NCI-H187 treated with DMSO at 0.1 percent for 48 hours (cell line): ENCODE measurements at regions not wholly inside any gene's neighbourhood (a gene's known extent, or its start where the extent isn't known, plus 50 kb on each side); places are given as distances from the start of the nearest gene placed in this dataset.
"Not testable (repeated sequence)": the region's sequence is repeated elsewhere in the genome, so short reads cannot be mapped to it uniquely, and the experiment has no call there.

Experiments used
- DNase-seq: peaks from one replicate; lab custom pipeline; 2025; lab: John Stamatoyannopoulos, UW

DNA sequence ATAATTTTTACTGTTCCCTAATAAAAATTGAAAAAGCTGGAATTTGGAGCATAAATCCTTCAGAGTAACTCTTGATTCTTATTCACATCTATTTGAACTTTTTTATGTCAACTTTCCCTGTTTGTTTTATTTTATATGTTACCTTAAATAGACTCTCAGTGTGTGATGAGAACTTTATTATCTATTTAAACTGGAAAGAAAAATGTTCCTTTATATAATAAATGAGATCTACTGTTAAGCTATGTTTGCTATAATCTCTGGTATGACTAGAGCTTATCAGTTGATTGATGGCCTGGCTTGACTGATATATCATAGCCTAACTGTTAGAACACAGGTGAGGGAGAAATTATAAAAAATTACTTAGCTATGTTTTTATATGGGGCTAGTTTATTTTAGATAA lies 330.6 kb upstream of the EPHA6 start:
- no peak for DNase-seq

DNA sequence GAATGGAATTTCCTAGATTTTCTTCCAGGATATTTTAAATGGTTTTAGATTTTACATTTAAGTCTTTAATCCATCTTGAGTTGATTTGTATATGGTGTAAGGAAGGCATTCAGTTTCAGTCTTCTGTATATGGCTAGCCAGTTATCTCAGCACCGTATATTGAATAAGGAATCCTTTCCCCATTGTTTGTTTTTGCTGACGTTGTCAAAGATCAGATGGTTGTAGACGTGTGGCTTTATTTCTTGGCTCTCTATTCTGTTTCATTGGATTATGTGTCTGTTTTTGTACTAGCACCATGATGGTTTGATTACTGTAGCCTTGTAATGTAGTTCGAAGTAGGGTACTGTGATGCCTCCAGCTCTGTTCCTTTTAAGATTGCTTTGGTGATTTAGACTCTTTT lies 325.7 kb upstream of the EPHA6 start:
- DNase-seq, result no peak

DNA sequence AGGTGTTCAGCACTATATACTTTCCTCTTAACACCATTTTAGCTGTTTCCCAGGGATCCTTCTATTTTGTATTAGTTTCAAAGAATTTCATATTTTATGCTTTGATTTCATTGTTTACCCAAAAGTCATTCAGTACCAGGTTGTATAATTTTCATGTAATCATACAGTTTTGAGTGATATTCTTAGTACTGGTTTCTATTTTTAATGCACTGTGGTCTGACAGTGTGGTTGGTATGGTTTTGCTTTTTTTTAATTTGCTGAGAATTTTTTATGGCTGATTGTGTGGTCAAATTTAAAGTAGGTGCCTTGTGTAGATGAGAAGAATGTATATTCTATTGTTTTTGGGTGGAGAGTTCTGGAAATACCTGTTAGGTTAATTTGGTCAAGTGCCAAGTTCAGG lies 323.4 kb upstream of the EPHA6 start:
- DNase-seq, result no peak

DNA sequence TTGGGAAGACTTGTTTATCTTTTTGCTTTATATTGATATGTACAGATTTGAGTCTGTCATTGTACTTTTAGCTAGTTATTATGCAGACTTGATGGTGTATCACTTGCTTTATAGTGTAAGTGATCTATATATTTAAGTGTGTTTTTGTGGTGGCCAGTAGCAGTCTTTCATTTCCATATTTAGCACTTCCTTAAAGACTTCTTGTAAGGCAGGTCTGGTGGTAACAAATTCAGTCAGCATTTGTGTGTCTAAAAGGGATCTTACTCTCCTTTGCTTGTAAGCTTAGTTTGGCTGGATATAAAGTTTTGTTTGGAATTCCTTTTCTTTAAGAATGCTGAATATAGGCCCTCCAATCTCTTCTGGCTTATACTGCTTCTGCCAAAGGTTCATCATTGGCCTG lies 322.5 kb upstream of the EPHA6 start:
- no peak for DNase-seq

DNA sequence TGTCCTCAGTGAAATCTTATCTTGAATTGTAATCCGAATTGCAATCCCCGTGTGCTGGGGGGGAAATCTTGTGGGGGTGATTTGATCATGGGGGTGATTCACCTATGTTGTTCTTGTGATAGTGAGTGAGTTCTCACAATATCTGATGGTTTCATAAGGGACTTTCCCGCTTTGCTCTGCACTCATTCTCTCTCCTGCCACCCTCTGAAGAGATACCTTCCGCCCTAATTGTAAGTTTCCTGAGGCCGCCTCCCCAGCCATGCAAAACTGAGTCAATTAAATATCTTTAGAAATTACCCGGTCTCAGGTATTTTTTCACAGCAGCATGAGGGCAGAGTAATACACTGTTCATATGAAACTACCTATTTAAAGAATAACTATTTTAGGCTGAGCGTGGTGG lies 304.1 kb upstream of the EPHA6 start:
- DNase-seq, result no peak

DNA sequence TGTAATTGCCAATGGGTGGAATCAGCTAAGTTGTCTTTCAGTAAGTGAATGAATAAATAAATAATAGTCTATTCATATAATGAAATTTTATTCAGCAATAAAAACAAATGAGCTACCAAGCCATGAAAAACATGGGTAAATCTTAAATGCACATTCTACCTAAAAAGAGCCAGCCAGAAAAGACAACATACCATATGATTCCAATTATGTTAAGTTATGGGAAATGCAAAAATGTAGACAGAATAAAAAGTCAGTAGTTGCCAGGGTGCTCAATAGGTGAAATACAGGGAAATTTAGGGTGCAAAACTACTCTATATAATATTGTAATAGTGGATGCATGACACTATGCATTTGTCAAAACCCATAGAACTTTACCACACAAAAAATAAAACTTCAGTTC lies 277.2 kb upstream of the EPHA6 start:
- DNase-seq, result no peak

DNA sequence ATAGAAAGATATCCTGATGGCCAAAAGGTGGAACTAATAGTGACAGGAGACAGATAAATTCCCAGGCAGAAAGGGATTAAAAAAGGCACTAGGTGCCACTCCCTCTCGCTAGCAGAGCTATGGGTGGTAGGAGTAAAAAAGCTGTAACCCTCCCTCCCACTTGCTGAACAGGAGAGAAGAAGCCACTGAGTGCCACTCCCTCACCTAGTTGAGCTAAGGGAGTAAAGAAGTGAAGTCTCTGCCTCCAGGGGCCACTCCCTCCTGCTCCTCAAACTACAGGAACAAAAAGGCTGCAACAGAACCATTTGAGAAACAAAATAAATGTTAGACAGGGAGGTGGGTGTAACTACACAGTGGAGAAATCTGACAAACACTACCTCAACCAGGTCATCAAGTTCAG lies 276.2 kb upstream of the EPHA6 start:
- DNase-seq, result no peak

DNA sequence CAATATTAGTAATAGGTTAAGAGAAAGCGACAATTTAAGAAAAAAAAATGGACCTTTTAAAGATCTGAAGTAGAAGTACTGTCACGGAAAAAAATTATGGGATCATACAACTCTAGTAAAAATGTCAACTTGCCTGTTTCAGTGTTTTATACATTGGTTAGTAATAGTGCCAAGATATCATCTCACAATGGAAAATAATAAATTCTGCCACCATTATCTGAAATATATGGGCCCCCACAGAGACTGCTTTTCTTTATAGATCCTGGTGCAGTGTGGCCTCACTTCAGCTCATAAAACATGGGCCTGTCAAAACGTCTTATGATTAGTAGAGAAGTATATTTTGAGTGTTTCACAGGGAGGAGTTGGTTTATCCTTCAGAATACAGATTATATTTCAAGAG lies 266.3 kb upstream of the EPHA6 start:
- no peak for DNase-seq

DNA sequence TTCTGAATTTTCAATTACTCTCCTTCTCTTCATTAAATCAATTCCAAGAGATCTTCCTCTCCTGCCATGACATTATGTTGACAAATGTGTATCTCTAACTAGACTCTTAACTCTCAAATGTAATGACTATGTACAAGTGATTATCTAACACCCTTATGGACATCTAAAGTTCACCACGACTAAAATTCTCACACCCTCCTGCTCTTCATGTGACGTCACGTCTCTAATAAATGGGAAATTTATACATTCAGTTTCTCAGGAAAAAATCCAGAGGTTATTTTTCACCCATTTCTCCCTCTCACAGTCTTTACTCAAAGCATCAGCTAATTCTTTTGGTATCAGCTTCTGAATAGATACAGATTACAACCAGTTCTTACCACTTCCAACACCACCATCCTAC lies 237.5 kb upstream of the EPHA6 start:
- DNase-seq, result no peak

DNA sequence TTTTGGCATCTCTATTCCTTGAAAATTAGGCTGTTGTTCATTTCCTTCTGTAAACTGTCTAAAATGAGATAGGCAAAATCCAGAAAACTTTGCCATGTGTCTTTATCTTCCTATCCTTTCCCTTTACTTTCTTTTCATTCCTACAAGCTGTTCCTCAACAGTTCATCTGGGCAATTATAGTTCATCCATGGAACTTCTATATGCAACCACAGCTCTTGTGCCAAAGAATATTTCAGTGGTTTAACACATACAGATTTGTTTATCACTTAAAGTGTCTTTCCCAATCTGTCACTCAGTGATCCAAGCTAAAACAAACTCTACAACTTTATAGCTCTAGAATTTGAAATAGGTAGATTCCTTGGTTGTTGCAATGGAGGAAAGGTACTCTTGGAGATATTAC lies 230.3 kb upstream of the EPHA6 start:
- no peak for DNase-seq

DNA sequence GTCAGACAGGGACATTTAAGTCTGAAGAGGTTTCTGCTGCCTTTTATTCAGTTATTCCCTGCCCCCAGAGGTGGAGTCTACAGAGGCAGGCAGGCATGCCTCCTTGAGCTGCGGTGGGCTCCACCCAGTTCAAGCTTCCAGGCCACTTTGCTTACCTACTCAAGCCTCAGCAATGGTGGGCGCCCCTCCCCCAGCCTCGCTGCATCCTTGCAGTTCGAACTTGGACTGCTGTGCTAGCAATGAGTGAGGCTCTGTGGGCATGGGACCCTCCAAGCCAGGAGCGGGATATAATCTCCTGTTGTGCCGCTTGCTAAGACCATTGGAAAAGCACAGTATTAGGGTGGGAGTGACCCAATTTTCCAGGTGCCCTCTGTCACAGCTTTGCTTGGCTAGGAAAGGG lies 207.5 kb upstream of the EPHA6 start:
- not testable (repeated sequence) for DNase-seq

DNA sequence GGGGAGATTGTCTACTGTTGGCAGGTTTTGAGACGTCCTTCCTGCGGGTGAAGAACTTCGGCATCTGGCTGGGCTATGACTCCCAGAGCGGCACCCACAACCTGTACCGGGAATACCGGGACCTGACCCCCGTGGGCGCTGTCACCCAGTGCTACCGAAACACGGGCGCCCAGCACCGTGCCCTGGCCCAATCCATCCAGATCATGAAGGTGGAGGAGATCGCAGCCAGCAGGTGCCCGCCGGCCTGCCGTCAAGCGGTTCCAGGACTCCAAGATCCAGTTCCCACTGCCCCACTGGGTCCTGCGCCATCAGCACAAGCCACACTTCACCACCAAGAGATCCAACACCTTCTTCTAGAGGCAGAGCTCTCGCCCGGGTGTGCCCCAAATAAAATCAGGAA lies 194.9 kb upstream of the EPHA6 start:
- no peak for DNase-seq

DNA sequence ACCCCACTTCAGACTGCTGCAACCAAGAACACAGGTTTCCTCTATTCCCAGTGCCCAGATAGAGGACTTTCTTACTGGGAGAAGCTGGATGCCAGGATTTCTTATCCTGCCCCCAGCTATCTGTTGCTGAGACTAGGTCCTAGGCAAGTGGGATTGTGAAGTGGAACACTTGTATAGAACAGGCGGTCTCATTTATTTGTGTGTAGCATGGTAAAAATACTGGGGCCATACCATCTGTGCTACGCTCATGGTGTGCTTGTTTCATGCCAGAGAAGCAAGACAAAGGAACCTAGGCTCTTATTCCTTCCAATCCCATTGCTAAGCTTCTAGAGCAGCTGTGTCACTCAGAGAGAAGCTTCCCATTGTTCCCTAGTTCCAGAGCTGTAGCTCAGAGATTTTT lies 191.5 kb upstream of the EPHA6 start:
- no peak for DNase-seq

DNA sequence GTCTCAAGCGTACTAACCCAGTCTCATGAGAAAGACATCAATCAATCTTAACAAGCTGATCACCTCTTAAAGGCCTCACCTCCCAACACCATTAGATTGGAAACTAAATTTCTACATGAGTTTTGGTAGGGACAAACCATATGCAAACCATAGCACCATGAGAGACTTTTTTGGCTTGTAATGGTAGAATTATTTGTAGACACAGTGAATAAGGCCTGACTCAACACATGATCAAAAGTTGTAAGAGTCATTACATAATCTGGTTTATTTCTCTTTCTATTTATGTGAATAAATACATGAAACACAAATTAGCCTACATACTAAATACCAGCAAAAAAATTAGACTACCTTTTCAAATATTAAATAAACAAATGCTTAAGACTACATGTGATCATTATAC lies 183.3 kb upstream of the EPHA6 start:
- DNase-seq, result no peak

DNA sequence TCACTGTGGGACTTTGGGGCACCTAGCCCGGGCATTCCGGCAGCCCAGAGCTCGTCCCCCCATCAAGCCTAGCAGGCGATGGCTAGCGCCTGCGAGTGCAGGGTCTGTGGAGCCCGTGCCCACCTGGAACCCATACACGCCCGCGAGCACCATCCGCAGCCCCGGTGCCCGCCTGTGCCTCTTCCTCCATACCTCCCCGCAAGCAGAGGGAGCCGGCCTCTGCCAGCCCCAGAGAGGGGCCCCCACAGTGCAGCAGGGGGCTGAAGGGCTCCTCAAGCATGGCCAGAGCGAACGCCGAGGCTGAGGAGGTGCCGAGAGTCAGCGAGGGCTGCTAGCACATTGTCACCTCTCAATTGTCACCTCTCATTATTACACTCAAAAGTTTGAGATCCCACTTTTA lies 167.8 kb upstream of the EPHA6 start:
- no peak for DNase-seq

DNA sequence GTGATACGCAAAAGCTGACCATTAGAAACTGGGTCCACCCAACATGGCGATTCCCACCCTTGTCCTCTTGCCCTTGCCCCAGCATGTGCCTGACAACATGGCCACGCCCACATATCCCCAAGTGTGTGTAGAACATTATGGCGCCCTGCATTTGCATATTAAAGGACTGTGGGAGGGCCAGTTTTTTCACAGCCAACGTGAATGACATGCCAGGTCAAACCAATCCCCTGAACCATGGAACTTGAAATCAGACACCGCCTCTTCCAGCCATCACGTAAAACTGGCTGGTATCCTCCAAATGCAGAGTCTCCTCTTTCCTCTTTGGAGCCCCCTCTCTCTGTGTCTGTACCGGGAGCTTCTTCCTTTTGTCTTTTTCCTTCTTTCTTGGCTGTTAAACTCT lies 156.7 kb upstream of the EPHA6 start:
- DNase-seq, result no peak

DNA sequence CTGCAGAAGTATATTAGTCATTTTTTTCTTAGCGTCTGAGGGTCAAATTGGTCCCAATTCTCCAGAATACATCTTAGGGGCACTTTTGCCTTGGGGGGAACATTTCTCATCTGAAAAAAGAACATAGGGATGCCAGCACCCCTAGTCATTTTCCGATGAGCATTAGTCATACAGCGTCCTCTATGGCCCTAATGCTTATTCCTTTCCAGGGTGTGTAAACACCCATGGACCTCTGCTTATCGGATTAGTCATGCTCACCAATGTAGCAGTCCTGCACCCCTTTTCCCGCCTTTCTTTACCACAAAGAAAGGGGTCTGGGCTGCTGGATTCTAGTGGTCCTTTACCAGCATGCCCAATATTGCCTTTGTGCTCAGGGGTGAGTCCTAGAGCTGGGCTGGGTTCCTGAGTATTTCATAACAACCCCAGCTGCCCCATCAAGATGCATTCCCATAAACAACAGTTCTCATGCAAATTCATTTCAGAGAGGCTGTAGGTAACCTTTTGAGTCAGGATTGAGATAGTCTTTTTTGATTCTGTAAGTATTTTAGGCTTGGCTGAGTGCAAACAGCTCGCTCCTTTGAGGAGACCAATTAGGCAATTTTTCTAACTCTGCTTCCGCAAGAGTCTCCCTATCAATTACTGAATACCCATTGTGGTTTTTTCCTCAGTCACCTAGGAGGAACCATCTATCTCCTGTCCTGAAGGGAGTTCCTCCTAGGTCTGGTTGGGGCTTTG lies 142.4 kb upstream of the EPHA6 start:
- DNase-seq, result not testable (repeated sequence)

DNA sequence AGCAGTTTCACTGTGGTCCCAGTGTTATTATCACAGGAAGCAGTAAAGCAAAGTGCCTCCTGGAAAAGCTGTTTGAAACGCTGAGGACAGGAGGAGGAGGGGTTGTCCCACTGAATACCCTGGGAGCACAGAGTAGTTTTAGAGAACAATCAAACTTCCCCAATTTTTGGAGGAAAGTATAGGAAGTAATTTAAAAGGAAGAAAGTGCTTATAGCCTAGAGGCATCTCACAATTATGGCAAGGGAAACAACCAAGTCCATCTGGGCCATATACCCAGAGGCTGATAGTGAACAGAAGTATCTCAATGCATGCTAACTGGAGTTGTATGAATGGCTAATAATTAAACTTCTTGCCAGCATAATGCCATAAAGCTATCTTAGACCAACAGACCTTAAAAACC lies 137.2 kb upstream of the EPHA6 start:
- no peak for DNase-seq

DNA sequence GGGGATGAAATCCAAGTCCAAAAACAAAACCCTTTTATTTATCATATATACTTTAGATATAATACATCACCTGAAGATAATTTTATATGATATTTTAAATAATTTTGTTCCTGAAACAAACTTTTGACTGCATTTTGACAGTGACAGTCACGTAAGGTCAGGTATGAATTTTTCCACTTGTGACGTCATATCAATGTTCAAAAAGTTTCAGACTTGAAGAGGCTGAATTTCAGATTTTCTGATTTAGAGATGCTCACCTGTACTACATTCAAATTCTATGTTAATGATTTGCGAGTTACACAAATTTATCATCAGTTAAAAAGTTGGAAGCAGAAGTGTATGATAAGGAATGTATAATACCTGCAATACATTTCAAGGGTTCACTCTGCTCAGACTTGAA lies 136.1 kb upstream of the EPHA6 start:
- no peak for DNase-seq

DNA sequence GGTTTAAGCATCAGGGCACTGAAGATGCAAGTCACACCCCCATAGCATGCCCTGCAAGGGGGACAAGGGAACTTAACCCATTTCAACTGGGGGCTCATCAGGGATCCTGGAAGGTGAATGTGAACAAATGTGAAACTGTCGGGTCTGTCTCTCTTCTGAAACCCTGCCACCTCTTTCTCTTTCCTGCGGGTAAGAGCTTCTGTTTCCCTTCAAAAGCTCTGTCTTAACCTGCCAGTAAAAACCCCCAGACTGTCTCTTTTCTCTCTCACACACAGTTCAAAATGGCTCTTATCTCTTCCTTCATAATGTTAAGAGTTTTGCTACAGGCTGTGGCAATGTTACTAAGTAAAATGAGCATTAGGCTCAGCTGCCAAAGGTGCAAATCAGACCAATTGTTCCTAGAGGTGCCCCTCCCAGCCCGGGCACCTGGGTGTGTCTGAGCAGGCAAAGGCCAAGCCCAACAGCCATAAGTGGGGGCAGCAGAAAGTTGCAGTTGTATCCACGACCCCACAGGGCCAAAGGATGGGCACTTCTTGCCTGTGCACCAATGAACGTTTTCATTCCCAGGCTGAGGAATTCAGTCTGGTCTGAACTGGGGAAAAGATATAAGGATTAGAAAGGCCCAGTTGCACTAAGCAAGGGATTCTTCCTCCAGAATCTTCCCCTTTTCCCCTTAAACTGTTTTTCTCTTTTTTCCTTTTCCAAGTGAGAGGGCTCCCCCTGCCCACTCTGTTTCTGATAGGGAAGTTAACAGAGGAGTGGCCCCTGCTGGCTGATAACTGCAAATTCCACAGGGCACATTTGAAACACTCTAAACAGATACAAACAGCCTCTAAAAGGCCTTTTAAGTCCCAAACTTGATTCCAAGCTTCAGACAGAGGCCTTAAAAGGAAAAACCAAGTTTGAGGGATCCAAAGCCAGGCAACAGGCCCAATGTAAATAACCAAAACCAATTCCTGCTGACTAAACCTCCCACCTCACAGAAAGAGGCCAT lies 113.8 kb upstream of the EPHA6 start:
- no peak for DNase-seq

DNA sequence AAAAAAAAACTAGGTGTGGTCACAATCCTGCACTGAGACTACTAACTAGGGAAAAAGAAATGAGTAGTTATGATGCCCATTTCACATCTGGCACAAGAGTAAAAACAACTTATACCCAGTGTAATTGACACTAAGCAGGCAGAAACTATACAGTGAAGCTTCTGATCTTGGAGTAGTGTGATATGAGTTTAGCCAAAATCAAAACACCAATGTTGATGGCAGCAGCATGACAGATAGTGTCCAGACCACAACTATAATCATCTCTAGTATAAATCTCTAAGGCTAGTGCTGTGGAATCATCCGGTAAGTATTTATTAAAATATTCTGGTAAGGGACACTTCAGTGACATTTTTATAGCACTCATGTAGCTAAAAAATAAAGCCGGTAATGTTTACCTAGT lies 108.5 kb upstream of the EPHA6 start:
- no peak for DNase-seq

DNA sequence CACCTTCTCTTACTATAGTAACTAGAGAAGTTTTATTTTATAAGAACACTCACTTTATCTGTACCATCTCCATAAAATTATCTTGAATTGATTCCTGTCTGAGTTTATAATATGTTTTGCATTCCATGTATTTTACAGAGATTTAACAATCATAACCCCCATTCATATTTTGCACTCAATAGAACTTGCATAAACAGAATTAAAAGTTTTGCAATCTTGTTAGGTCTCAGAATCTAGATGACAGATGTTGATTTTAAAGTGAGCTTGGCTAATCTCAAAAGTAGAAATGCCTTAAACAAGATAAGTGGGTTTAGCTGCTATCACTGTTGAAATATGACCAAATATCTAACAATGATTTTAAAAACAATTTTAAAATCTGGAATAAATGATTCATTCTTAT lies 107.9 kb upstream of the EPHA6 start:
- no peak for DNase-seq

DNA sequence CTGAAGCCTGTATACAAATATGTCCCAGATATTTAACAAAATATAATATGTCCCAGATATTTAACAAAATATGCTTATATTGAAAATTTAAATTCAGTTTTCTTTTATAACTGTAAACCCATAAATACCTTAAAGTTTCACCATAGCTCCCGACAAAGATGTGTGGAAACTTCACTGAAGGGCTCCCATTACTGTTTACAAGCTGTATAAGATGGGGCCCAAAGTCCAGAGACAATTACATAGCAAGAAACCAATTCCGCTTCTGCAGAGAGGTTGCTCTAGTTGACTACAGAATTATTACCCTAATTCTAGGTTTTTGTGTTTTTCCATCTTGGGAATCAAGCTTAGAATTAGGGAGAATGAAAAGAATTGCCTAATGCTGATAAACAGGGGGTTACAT lies 102.6 kb upstream of the EPHA6 start:
- DNase-seq, result no peak

DNA sequence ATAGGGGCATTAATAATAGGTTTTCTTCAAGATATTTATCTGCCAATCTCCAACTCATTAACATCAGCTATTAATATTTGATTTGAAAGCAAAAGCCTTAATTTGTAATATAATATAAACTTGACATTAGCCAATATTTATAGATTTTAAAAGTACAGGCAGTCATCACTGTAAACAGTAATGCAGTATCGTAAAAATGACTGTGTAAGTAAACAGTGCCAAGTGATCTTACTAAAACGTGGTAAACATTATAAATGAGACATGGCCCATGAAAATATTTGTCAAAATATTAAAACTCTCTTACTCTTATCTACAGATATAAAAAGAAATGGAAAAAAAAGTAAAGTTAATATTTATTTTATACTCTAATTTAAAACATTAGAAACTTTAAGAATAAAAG lies 101.6 kb upstream of the EPHA6 start:
- no peak for DNase-seq
